C4-2B (cell line): ENCODE measurements at regions not wholly inside any gene's neighbourhood (a gene's known extent, or its start where the extent isn't known, plus 50 kb on each side); places are given as distances from the start of the nearest gene placed in this dataset.

Source experiments
- CTCF ChIP-seq: fragments of 450-650 bp; conservative IDR thresholded peaks from 2 replicates; pipeline ENCODE4 v1.5.1; 2017; ENCODE audit warnings: mild to moderate bottlenecking
- ZFX ChIP-seq: fragments of 450-650 bp; IDR thresholded peaks from 2 replicates; pipeline ENCODE4 v1.6.1; 2017

GRCh38 chr5:61907995-61908394, 398.0 kb upstream of the KIF2A start:
- TF ChIP-seq CTCF (no peak), ZFX (no peak)
